ENCODE measurements at regions not wholly inside any gene's neighbourhood (a gene's known extent, or its start where the extent isn't known, plus 50 kb on each side); places are given as distances from the start of the nearest gene placed in this dataset.

- Mint-ChIP-seq H3K36me3 (no peaks in the 10 kb centered on the region), H3K27me3 (ENCODE audit: low read depth in 3 of 3) (peaks cover 0 to 1% (median 0%) of the 10 kb centered on the region in 3 donors), H3K27ac (no peak overlapping the region), H3K4me1 (peaks cover 26% of the 10 kb centered on the region), H3K9me3 (no peaks in the 10 kb centered on the region), H3K4me3 (no peak overlapping the region)
- no peaks in the 10 kb centered on the region for H3K9me3 ChIP-seq (replicated peaks in 1 of 2; ENCODE audit: control insufficient read depth in 1 of 2, insufficient read depth in 1 of 2, low read length in 2 of 2)
- no peak overlapping the region for H2AFZ ChIP-seq (ENCODE audit: insufficient read depth, low read depth, low read length, poor library complexity, severe bottlenecking)
- H4K20me1 ChIP-seq (ENCODE audit: insufficient read depth, low read length), result no peaks in the 10 kb centered on the region
- H3K79me2 ChIP-seq (ENCODE audit: insufficient read depth, low read length), result no peaks in the 10 kb centered on the region
- WGBS (ENCODE audit: insufficient coverage), result 79% methylated on average over 4 of the region's 8 CpGs
- no peak for DNase-seq
- intact Hi-C loops (cut with micrococcal nuclease), result no loop called here
- no peak overlapping the region for H3K4me2 ChIP-seq (replicated peaks; ENCODE audit: extremely low read depth, low read length, poor library complexity, severe bottlenecking)
- H3K27ac ChIP-seq (ENCODE audit: low read depth in 1 of 2, low read length in 2 of 2), result no peak overlapping the region
- no peak for TF ChIP-seq CTCF (IDR thresholded peaks at IDR 0.05)
- H3K36me3 ChIP-seq (replicated peaks in 1 of 2; ENCODE audit: control insufficient read depth in 1 of 2, insufficient read depth in 2 of 2, low read length in 2 of 2), result no peaks in the 10 kb centered on the region
- no peak overlapping the region for H3K9ac ChIP-seq (ENCODE audit: insufficient read depth, low read length, poor library complexity, severe bottlenecking)
- H3K27me3 ChIP-seq (ENCODE audit: control insufficient read depth in 2 of 2, insufficient read depth in 2 of 2, low read length in 2 of 2), result no peaks in the 10 kb centered on the region
- no peak overlapping the region for H3K4me3 ChIP-seq (replicated peaks in 1 of 3; ENCODE audit: low read depth in 2 of 3, low read length in 3 of 3)
- H3K4me1 ChIP-seq (ENCODE audit: control insufficient read depth in 1 of 2, insufficient read depth in 2 of 2, low read length in 2 of 2), result peaks cover 19 to 26% of the 10 kb centered on the region in 2 donors
Observed at GRCh38 chr9:107669422-107669821, 179.9 kb upstream of the KLF4 start.

- Mint-ChIP-seq H3K27ac (peak overlapping the region in 2 of 7 donors; percentile 21 to 81), H3K27me3 (ENCODE audit: low read depth in 3 of 3) (no peaks in the 10 kb centered on the region), H3K36me3 (no peaks in the 10 kb centered on the region), H3K4me3 (no peak overlapping the region), H3K9me3 (no peaks in the 10 kb centered on the region), H3K4me1 (peaks cover 12% of the 10 kb centered on the region)
- no peaks in the 10 kb centered on the region for H3K27me3 ChIP-seq (ENCODE audit: control insufficient read depth in 2 of 2, insufficient read depth in 2 of 2, low read length in 2 of 2)
- H3K9ac ChIP-seq (ENCODE audit: insufficient read depth, low read length, poor library complexity, severe bottlenecking), result no peak overlapping the region
- intact Hi-C loops (cut with micrococcal nuclease), result no loop called here
- no peaks in the 10 kb centered on the region for H3K9me3 ChIP-seq (replicated peaks in 1 of 2; ENCODE audit: control insufficient read depth in 1 of 2, insufficient read depth in 1 of 2, low read length in 2 of 2)
- no peak for DNase-seq
- no peak for TF ChIP-seq CTCF (IDR thresholded peaks at IDR 0.05)
- peaks cover 6 to 11% of the 10 kb centered on the region in 2 donors for H3K4me1 ChIP-seq (ENCODE audit: control insufficient read depth in 1 of 2, insufficient read depth in 2 of 2, low read length in 2 of 2)
- H3K27ac ChIP-seq (ENCODE audit: low read depth in 1 of 2, low read length in 2 of 2), result peak overlapping the region in 1 of 2 donors; percentile 45
- no peak overlapping the region for H3K4me3 ChIP-seq (replicated peaks in 1 of 3; ENCODE audit: low read depth in 2 of 3, low read length in 3 of 3)
- 82% methylated on average over 11 of the region's 16 CpGs for WGBS (ENCODE audit: insufficient coverage)
- no peaks in the 10 kb centered on the region for H3K79me2 ChIP-seq (ENCODE audit: insufficient read depth, low read length)
- no peak overlapping the region for H3K4me2 ChIP-seq (replicated peaks; ENCODE audit: extremely low read depth, low read length, poor library complexity, severe bottlenecking)
- H2AFZ ChIP-seq (ENCODE audit: insufficient read depth, low read depth, low read length, poor library complexity, severe bottlenecking), result peak overlapping the region; percentile 53
- H3K36me3 ChIP-seq (replicated peaks in 1 of 2; ENCODE audit: control insufficient read depth in 1 of 2, insufficient read depth in 2 of 2, low read length in 2 of 2), result no peaks in the 10 kb centered on the region
- H4K20me1 ChIP-seq (ENCODE audit: insufficient read depth, low read length), result no peaks in the 10 kb centered on the region
Observed at GRCh38 chr9:107667231-107668070, 177.9 kb upstream of the KLF4 start.

All from CD14-positive monocyte (primary cell).